ENCODE measurements at regions not wholly inside any gene's neighbourhood (a gene's known extent, or its start where the extent isn't known, plus 50 kb on each side); places are given as distances from the start of the nearest gene placed in this dataset.
"Not testable (repeated sequence)": the region's sequence is repeated elsewhere in the genome, so short reads cannot be mapped to it uniquely, and the experiment has no call there.

DNA sequence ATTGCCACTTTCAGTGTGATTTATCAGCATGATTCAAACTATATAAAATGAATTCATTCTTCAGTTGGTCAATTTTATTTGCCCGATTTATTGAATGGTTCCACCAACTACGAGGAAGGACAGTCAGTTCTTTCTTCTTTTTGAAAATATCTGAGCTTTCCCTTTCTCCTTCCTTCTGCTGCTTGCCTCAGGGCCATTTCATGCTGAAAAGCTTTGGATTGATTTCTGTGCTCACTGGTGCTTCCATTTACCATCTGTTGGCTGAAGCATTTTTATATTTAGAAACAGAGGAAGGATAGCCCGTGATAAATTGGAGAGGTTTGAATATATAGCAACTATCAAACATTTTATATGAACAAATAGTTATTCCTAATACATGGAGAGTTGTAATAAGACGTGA, 68.9 kb upstream of the ADAMTS5 start:
- ATAC-seq: no peak
- H3K27me3 ChIP-seq: no peaks in the 10 kb centered on the region
- H3K36me3 ChIP-seq: no peaks in the 10 kb centered on the region
- TF ChIP-seq, protein P1, sequence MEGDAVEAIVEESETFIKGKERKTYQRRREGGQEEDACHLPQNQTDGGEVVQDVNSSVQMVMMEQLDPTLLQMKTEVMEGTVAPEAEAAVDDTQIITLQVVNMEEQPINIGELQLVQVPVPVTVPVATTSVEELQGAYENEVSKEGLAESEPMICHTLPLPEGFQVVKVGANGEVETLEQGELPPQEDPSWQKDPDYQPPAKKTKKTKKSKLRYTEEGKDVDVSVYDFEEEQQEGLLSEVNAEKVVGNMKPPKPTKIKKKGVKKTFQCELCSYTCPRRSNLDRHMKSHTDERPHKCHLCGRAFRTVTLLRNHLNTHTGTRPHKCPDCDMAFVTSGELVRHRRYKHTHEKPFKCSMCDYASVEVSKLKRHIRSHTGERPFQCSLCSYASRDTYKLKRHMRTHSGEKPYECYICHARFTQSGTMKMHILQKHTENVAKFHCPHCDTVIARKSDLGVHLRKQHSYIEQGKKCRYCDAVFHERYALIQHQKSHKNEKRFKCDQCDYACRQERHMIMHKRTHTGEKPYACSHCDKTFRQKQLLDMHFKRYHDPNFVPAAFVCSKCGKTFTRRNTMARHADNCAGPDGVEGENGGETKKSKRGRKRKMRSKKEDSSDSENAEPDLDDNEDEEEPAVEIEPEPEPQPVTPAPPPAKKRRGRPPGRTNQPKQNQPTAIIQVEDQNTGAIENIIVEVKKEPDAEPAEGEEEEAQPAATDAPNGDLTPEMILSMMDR (IDR thresholded peaks at IDR 0.05): no peak
- TF ChIP-seq POLR2A (IDR thresholded peaks at IDR 0.05): no peak
- no peak for TF ChIP-seq POLR2AphosphoS5 (IDR thresholded peaks at IDR 0.05)
- TF ChIP-seq EP300 (IDR thresholded peaks at IDR 0.05): no peak
- no peak overlapping the region for H3K27ac ChIP-seq
- no peak overlapping the region for H3K4me3 ChIP-seq
- 74 to 76% methylated on average over 3 to 4 of the region's 4 CpGs for WGBS, 2 donors (ENCODE audit: low coverage in 1 of 2)
- H3K4me1 ChIP-seq: peaks cover 0 to 8% (median 0%) of the 10 kb centered on the region in 3 donors
- no peaks in the 10 kb centered on the region for H3K9me3 ChIP-seq

GRCh38 chr21:27034796-27035195, 67.9 kb upstream of the ADAMTS5 start:
- H3K27me3 ChIP-seq: no peaks in the 10 kb centered on the region
- TF ChIP-seq, protein P1 (IDR thresholded peaks at IDR 0.05): no peak
- TF ChIP-seq POLR2AphosphoS5 (IDR thresholded peaks at IDR 0.05) (no peak), POLR2A (IDR thresholded peaks at IDR 0.05) (no peak), EP300 (IDR thresholded peaks at IDR 0.05) (no peak)
- 80 to 92% methylated on average over 1 of the region's 1 CpG for WGBS, 2 donors (ENCODE audit: low coverage in 1 of 2)
- no peak overlapping the region for H3K27ac ChIP-seq
- no peaks in the 10 kb centered on the region for H3K36me3 ChIP-seq
- ATAC-seq: no peak
- no peaks in the 10 kb centered on the region for H3K9me3 ChIP-seq
- H3K4me1 ChIP-seq: peaks cover 0 to 8% (median 0%) of the 10 kb centered on the region in 3 donors
- no peak overlapping the region for H3K4me3 ChIP-seq

DNA sequence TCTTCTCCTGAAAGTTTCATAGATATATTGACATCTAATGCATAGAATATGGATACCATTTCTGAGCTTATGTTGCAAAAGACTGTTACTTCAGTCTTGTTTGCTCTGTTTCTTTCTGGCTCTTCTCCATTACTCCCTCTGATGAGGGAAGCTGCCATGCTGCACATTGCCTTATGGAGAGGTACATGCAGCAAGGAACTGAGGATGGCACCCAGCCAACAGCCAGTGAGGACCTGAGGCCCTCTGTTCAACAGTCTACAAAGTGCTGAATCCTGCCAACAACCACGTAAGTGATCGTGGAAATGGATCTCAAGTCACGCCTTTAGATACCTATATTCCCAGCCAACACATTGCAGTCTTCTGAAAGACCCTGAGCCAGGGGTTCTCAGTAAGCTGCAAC, 66.6 kb upstream of the ADAMTS5 start:
- Histone ChIP-seq H3K4me3 (no peak overlapping the region), H3K27me3 (no peaks in the 10 kb centered on the region), H3K36me3 (no peaks in the 10 kb centered on the region), H3K4me1 (peaks cover 0 to 8% (median 0%) of the 10 kb centered on the region in 3 donors), H3K9me3 (no peaks in the 10 kb centered on the region), H3K27ac (no peak overlapping the region)
- 66 to 68% methylated on average over 3 of the region's 3 CpGs for WGBS, 2 donors (ENCODE audit: low coverage in 1 of 2)
- no peak for TF ChIP-seq POLR2AphosphoS5 (IDR thresholded peaks at IDR 0.05)
- no peak for TF ChIP-seq POLR2A (IDR thresholded peaks at IDR 0.05)
- no peak for TF ChIP-seq EP300 (IDR thresholded peaks at IDR 0.05)
- TF ChIP-seq, protein P1 (IDR thresholded peaks at IDR 0.05): no peak
- no peak for ATAC-seq

DNA sequence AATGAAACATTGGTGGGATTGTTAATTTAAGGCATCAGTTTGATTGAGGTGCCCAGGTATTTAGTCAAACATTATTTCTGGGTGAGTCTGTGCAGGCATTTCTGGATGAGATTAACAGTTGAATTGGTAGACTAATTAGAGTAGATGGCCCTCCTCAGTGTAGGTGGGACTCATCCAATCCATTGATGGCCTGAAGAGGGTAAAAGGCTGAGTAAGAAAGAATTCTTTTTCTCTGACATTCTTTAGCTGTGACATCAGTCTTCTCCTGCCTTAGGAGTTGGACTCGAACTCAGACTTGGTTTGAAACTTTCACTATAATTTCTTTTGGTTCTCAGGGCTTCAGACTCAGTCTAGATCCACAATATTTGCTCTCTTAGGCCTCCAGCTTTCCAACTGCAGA, 59.6 kb upstream of the ADAMTS5 start:
- Histone ChIP-seq H3K4me1 (no peaks in the 10 kb centered on the region), H3K27me3 (no peaks in the 10 kb centered on the region), H3K27ac (no peak overlapping the region), H3K9me3 (no peaks in the 10 kb centered on the region), H3K36me3 (no peaks in the 10 kb centered on the region), H3K4me3 (no peak overlapping the region)
- TF ChIP-seq, protein P1 (IDR thresholded peaks at IDR 0.05): no peak
- no peak for TF ChIP-seq POLR2A (IDR thresholded peaks at IDR 0.05)
- TF ChIP-seq EP300 (IDR thresholded peaks at IDR 0.05): no peak
- no peak for TF ChIP-seq POLR2AphosphoS5 (IDR thresholded peaks at IDR 0.05)
- no peak for ATAC-seq
- WGBS, 2 donors (ENCODE audit: low coverage in 1 of 2): 67% methylated on average over 1 of the region's 1 CpG

DNA sequence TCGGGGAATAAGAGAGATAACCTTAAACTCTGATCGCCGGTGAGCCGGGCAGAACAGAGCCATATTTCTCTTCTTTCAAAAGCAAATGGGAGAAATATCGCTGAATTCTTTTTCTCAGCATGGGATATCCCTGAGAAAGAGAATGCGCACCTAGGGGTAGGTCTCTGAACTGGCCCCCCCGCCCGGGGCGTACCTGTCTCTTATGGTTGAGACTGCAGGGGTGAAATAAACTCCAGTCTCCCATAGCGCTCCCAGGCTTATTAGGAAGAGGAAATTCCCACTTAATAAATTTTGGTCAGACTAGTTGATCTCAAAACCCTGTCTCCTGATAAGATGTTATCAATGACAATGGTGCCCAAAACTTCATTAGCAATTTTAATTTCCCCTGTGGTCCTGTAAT, 58.8 kb upstream of the ADAMTS5 start:
- not testable (repeated sequence) for ATAC-seq, H3K4me1 ChIP-seq, H3K9me3 ChIP-seq, H3K4me3 ChIP-seq, H3K27ac ChIP-seq, H3K36me3 ChIP-seq, H3K27me3 ChIP-seq
- 83 to 93% methylated on average over 3 to 5 of the region's 10 CpGs for WGBS, 2 donors (ENCODE audit: low coverage in 1 of 2)
